ENCODE measurements at regions not wholly inside any gene's neighbourhood (a gene's known extent, or its start where the extent isn't known, plus 50 kb on each side); places are given as distances from the start of the nearest gene placed in this dataset.

- H3K9me3 ChIP-seq (ENCODE audit: low read length), result no peaks in the 10 kb centered on the region
- H3K9me2 ChIP-seq (ENCODE audit: insufficient read depth, low read length), result no peaks in the 10 kb centered on the region
- no peaks in the 10 kb centered on the region for H4K20me1 ChIP-seq (ENCODE audit: insufficient read depth)
- no peak for TF ChIP-seq TAF1 (IDR thresholded peaks at IDR 0.05; ENCODE audit: low read depth)
- no peak for TF ChIP-seq SMC3 (conservative IDR thresholded peaks at IDR 0.05; ENCODE audit: poor library complexity)
- no peak for TF ChIP-seq CTCF (IDR thresholded peaks at IDR 0.05; ENCODE audit: poor library complexity, severe bottlenecking)
- TF ChIP-seq RAD21 (conservative IDR thresholded peaks at IDR 0.05), result no peak
- no peaks in the 10 kb centered on the region for H3K79me2 ChIP-seq (replicated peaks; ENCODE audit: insufficient read depth, low read length)
- H3K9ac ChIP-seq (ENCODE audit: low read length), result no peak overlapping the region
- H3K4me3 ChIP-seq (ENCODE audit: low read length), result no peak overlapping the region
- no peaks in the 10 kb centered on the region for H3K36me3 ChIP-seq (ENCODE audit: insufficient read depth, low read length)
- H3K4me2 ChIP-seq (ENCODE audit: low read length), result no peak overlapping the region
- no peaks in the 10 kb centered on the region for H3K27me3 ChIP-seq (ENCODE audit: insufficient read depth, low read depth, low read length)
- H3F3A ChIP-seq (ENCODE audit: insufficient read depth, low read length, poor library complexity, severe bottlenecking), result no peaks in the 10 kb centered on the region
- no peak overlapping the region for H2AFZ ChIP-seq (ENCODE audit: low read depth, low read length)
- H3K27ac ChIP-seq (ENCODE audit: low read length), result no peak overlapping the region
Measured at GRCh38 chr3:70748593-70748992, 436.2 kb upstream of the MDFIC2 start.

GRCh38 chr3:70747847-70748246, 435.4 kb upstream of the MDFIC2 start:
- H3F3A ChIP-seq (ENCODE audit: insufficient read depth, low read length, poor library complexity, severe bottlenecking), result no peaks in the 10 kb centered on the region
- H3K9ac ChIP-seq (ENCODE audit: low read length), result no peak overlapping the region
- no peak for TF ChIP-seq RAD21 (conservative IDR thresholded peaks at IDR 0.05)
- no peak for TF ChIP-seq EZH2 (IDR thresholded peaks at IDR 0.05; ENCODE audit: borderline replicate concordance, insufficient read depth, low read length, poor library complexity, severe bottlenecking)
- no peak for TF ChIP-seq CTCF (IDR thresholded peaks at IDR 0.05; ENCODE audit: poor library complexity, severe bottlenecking)
- TF ChIP-seq MXI1 (conservative IDR thresholded peaks at IDR 0.05; ENCODE audit: poor library complexity, severe bottlenecking), result no peak
- no peaks in the 10 kb centered on the region for H3K9me3 ChIP-seq (ENCODE audit: low read length)
- H3K79me2 ChIP-seq (replicated peaks; ENCODE audit: insufficient read depth, low read length), result no peaks in the 10 kb centered on the region
- no peaks in the 10 kb centered on the region for H3K27me3 ChIP-seq (ENCODE audit: insufficient read depth, low read depth, low read length)
- no peaks in the 10 kb centered on the region for H4K20me1 ChIP-seq (ENCODE audit: insufficient read depth)
- no peaks in the 10 kb centered on the region for H3K36me3 ChIP-seq (ENCODE audit: insufficient read depth, low read length)
- H3K9me2 ChIP-seq (ENCODE audit: insufficient read depth, low read length), result no peaks in the 10 kb centered on the region
- no peak overlapping the region for H3K4me2 ChIP-seq (ENCODE audit: low read length)
- H2AFZ ChIP-seq (ENCODE audit: low read depth, low read length), result no peak overlapping the region
- no peak overlapping the region for H3K27ac ChIP-seq (ENCODE audit: low read length)
- H3K4me3 ChIP-seq (ENCODE audit: low read length), result no peak overlapping the region

GRCh38 chr3:70744536-70744935, 432.1 kb upstream of the MDFIC2 start:
- no peak overlapping the region for H3K4me2 ChIP-seq (ENCODE audit: low read length)
- H3K9ac ChIP-seq (ENCODE audit: low read length), result no peak overlapping the region

More at GRCh38 chr3:70744536-70744935, 432.1 kb upstream of the MDFIC2 start:
- Histone ChIP-seq H2AFZ (ENCODE audit: low read depth, low read length) (no peak overlapping the region), H3K9me3 (ENCODE audit: low read length) (no peaks in the 10 kb centered on the region), H3K4me3 (ENCODE audit: low read length) (no peak overlapping the region), H3K27me3 (ENCODE audit: insufficient read depth, low read depth, low read length) (no peaks in the 10 kb centered on the region), H3K36me3 (ENCODE audit: insufficient read depth, low read length) (no peaks in the 10 kb centered on the region), H4K20me1 (ENCODE audit: insufficient read depth) (no peaks in the 10 kb centered on the region), H3F3A (ENCODE audit: insufficient read depth, low read length, poor library complexity, severe bottlenecking) (no peaks in the 10 kb centered on the region), H3K79me2 (replicated peaks; ENCODE audit: insufficient read depth, low read length) (no peaks in the 10 kb centered on the region), H3K27ac (ENCODE audit: low read length) (no peak overlapping the region), H3K9me2 (ENCODE audit: insufficient read depth, low read length) (no peaks in the 10 kb centered on the region)
- TF ChIP-seq MXI1 (conservative IDR thresholded peaks at IDR 0.05; ENCODE audit: poor library complexity, severe bottlenecking), result no peak
- TF ChIP-seq EP300 (conservative IDR thresholded peaks at IDR 0.05; ENCODE audit: poor library complexity, severe bottlenecking), result no peak
- TF ChIP-seq CTCF (IDR thresholded peaks at IDR 0.05; ENCODE audit: poor library complexity, severe bottlenecking), result no peak

Measured in neural cell (in vitro differentiated cells).